ENCODE measurements at regions not wholly inside any gene's neighbourhood (a gene's known extent, or its start where the extent isn't known, plus 50 kb on each side); places are given as distances from the start of the nearest gene placed in this dataset.

- Histone ChIP-seq H3K9me3 (replicated peaks in 1 of 3) (no peaks in the 10 kb centered on the region), H3K27me3 (no peaks in the 10 kb centered on the region), H3K36me3 (replicated peaks in 1 of 2) (no peaks in the 10 kb centered on the region), H3K27ac (no peak overlapping the region), H3K4me1 (replicated peaks in 1 of 2) (no peaks in the 10 kb centered on the region), H3K4me3 (no peak overlapping the region)
- no peak for TF ChIP-seq CTCF (IDR thresholded peaks at IDR 0.05)
- TF ChIP-seq POLR2A (IDR thresholded peaks at IDR 0.05) = no peak
- no peak for DNase-seq
- intact Hi-C loops (cut with DNase I) = no loop called here
Observed at GRCh38 chr6:140183881-140184280, 809.4 kb upstream of the CITED2 start.

- 88 to 98% (median 96%) methylated on average over 2 of the region's 2 CpGs for WGBS, 4 donors
- H3K36me3 ChIP-seq (replicated peaks in 1 of 2) = no peaks in the 10 kb centered on the region
- no peak for TF ChIP-seq CTCF (IDR thresholded peaks at IDR 0.05)
- no peak for TF ChIP-seq POLR2A (IDR thresholded peaks at IDR 0.05)
- intact Hi-C loops (cut with DNase I) = no loop called here
- peaks cover 0 to 4% of the 10 kb centered on the region in 2 donors for H3K4me1 ChIP-seq (replicated peaks in 1 of 2)
- no peak for DNase-seq
- H3K27me3 ChIP-seq = no peaks in the 10 kb centered on the region
- no peaks in the 10 kb centered on the region for H3K9me3 ChIP-seq (replicated peaks in 1 of 3)
- H3K4me3 ChIP-seq = no peak overlapping the region
- H3K27ac ChIP-seq = no peak overlapping the region
Observed at GRCh38 chr6:140182821-140183220, 808.4 kb upstream of the CITED2 start.

GRCh38 chr6:140181876-140182275 lies 807.4 kb upstream of the CITED2 start:
- DNase-seq = no peak
- no peaks in the 10 kb centered on the region for H3K9me3 ChIP-seq (replicated peaks in 1 of 3)
- peaks cover 0 to 4% of the 10 kb centered on the region in 2 donors for H3K4me1 ChIP-seq (replicated peaks in 1 of 2)
- no peak overlapping the region for H3K27ac ChIP-seq
- intact Hi-C loops (cut with DNase I) = no loop called here
- WGBS, 4 donors = 89 to 99% (median 95%) methylated on average over 2 of the region's 2 CpGs
- H3K4me3 ChIP-seq = no peak overlapping the region
- H3K36me3 ChIP-seq (replicated peaks in 1 of 2) = no peaks in the 10 kb centered on the region
- TF ChIP-seq CTCF (IDR thresholded peaks at IDR 0.05) (no peak), POLR2A (IDR thresholded peaks at IDR 0.05) (no peak)
- no peaks in the 10 kb centered on the region for H3K27me3 ChIP-seq

GRCh38 chr6:140180306-140180705 lies 805.9 kb upstream of the CITED2 start:
- no peak for DNase-seq
- peaks cover 0 to 4% of the 10 kb centered on the region in 2 donors for H3K4me1 ChIP-seq (replicated peaks in 1 of 2)
- intact Hi-C loops (cut with DNase I) = no loop called here
- no peaks in the 10 kb centered on the region for H3K36me3 ChIP-seq (replicated peaks in 1 of 2)
- no peak overlapping the region for H3K4me3 ChIP-seq
- 94 to 99% (median 96%) methylated on average over 2 of the region's 2 CpGs for WGBS, 4 donors
- H3K27me3 ChIP-seq = no peaks in the 10 kb centered on the region
- TF ChIP-seq POLR2A (IDR thresholded peaks at IDR 0.05) (no peak), CTCF (IDR thresholded peaks at IDR 0.05) (no peak)
- no peaks in the 10 kb centered on the region for H3K9me3 ChIP-seq (replicated peaks in 1 of 3)
- no peak overlapping the region for H3K27ac ChIP-seq
